Heart left ventricle (tissue), 16 donors: ENCODE measurements at regions not wholly inside any gene's neighbourhood (a gene's known extent, or its start where the extent isn't known, plus 50 kb on each side); places are given as distances from the start of the nearest gene placed in this dataset.
A peak's percentile ranks its signal among the peaks of the same experiment; 100 is the strongest.

Experiments used
- ATAC-seq, 4 donors: fragments of 200-7000 bp; cut with Tn5 transposase; one replicate each; pipeline ENCODE4 v1.9.1; 2020 to 2022; ENCODE audit warnings: moderate library complexity in 4 of 4, mild to moderate bottlenecking in 3 of 4, moderate number of reproducible peaks in 1 of 4
- DNase-seq, 5 donors: peaks; one replicate each; pipeline ENCODE4 v3.0.0-alpha.2; 2020
- H3K27ac ChIP-seq, 12 donors: fragments of 200-600 bp; sonication (generic) in 4 of 12; one replicate each; pipeline versions ENCODE4 v1.5.0 to v1.8.0; 2016 to 2022; ENCODE audit warnings: mild to moderate bottlenecking in 2 of 12
- H3K27me3 ChIP-seq, 9 donors: fragments of 200-600 bp; sonication (generic) in 2 of 9; one replicate each; pipeline versions ENCODE4 v1.5.1 to v1.8.0; 2016 to 2022; ENCODE audit warnings: mild to moderate bottlenecking in 3 of 9
- H3K36me3 ChIP-seq, 9 donors: fragments of 200-600 bp; sonication (generic) in 2 of 9; one replicate each; pipeline versions ENCODE4 v1.5.0 to v1.8.0; 2018 to 2022; ENCODE audit warnings: mild to moderate bottlenecking in 2 of 9
- H3K4me1 ChIP-seq, 12 donors: fragments of 200-600 bp; sonication (generic) in 4 of 12; one replicate each; pipeline versions ENCODE4 v1.5.0 to v1.8.0; 2016 to 2022; ENCODE audit warnings: mild to moderate bottlenecking in 3 of 12
- H3K4me3 ChIP-seq, 12 donors: fragments of 200-600 bp; sonication (generic) in 4 of 12; one replicate each; pipeline versions ENCODE4 v1.5.0 to v1.8.0; 2017 to 2022; ENCODE audit warnings: mild to moderate bottlenecking in 9 of 12, moderate library complexity in 4 of 12
- H3K9me3 ChIP-seq, 12 donors: fragments of 200-600 bp; sonication (generic) in 4 of 12; one replicate each; pipeline versions ENCODE4 v1.5.0 to v1.8.0; 2016 to 2022; ENCODE audit warnings: mild to moderate bottlenecking in 1 of 12
- POLR2A ChIP-seq, 2 donors: fragments of 450-650 bp; IDR thresholded peaks; one replicate each; pipeline ENCODE4 v1.6.1; 2017; ENCODE audit warnings: antibody characterized with exemption in 2 of 2, mild to moderate bottlenecking in 2 of 2, moderate library complexity in 2 of 2
- WGBS, 4 donors: extraction: QIAGEN DNeasy Blood & Tissue Kit in 2 of 4; methylation state at CpG; one replicate each; pipeline versions ENCODE4 v1.1.5 to v1.1.7; 2013 to 2018; 5-methylcytosine and 5-hydroxymethylcytosine counted together
- intact Hi-C, 10 donors: fragments of 100-400 bp; cut with DNase I; formaldehyde crosslinking; loops; one replicate each; pipeline versions ENCODE4 v1.11.1 to v1.14.2; 2022
- TF ChIP-seq, protein P1 (sequence below), 12 donors: fragments of 200-600 bp; sonication (generic) in 4 of 12; IDR thresholded peaks; one replicate each; pipeline versions ENCODE4 v1.5.0 to v1.8.0; 2018 to 2022; ENCODE audit warnings: antibody characterized with exemption in 12 of 12, mild to moderate bottlenecking in 5 of 12
- donor health status: ischemic (EF 13 %, LVEDD 7.1; RV severe dilation, severe dysfunction).
- donor health status: healthy with polysubstance abuse.
- donor health status: DM: no; HTN: yes; CAD: no.
- donor health status: DM: no; HTN: no; CAD: no.
- donor health status: ischemic (EF 25% LVEDD 6.9; RV normal size, moderate dysfunction).
- donor health status: ischemic (EF 25% LVEDD 5.7; RV mildly dilated, moderate dysfunction).
- donor health status: healthy.
- donor health status: DM: yes; HTN: yes; CAD: no.
- donor health status: ischemic (EF 35%, LVEDD 5.7; RV mildly dilated, moderate dysfunction).
- donor health status: nonischemic (EF 11% LVEDD 7.7; RV severe dilation, severe dysfunction).
- donor health status: DM: yes; HTN: yes; CAD: no.
- donor health status: PGD.
- donor health status: ischemic (EF 29% LVEDD 5.4; RV normal size, mild dysfunction).
- donor health status: nonischemic (EF 23%, LVEDD 6.1; RV moderate dilation, normal function).

DNA sequence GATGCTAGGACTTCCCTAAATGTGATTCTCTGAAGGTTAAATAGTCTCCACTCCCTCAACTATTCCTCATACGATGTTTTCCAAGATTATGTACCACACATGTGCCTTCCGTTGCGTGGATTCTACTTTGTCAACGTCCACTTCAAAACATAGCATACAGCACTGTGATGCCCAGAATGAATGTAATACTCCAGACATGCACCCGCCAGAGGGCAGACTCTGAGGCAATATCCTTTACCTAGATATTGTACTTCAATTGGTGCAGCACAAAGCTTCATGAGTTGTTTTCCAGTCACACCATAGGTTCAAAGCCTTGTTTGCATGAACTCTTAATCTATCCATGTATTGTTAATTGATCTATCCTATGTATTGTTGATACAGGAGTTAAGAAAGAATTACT, 201.0 kb upstream of the NABP1 start:
- Histone ChIP-seq H3K27me3 (no peaks in the 10 kb centered on the region), H3K4me3 (no peak overlapping the region), H3K27ac (no peak overlapping the region), H3K36me3 (no peaks in the 10 kb centered on the region), H3K4me1 (peaks cover 3 to 27% (median 20%) of the 10 kb centered on the region in 12 donors), H3K9me3 (peaks cover 0 to 14% (median 5%) of the 10 kb centered on the region in 12 donors)
- DNase-seq = no peak
- 96 to 100% (median 98%) methylated on average over 5 of the region's 5 CpGs for WGBS, 4 donors
- intact Hi-C loops = no loop called here
- TF ChIP-seq, protein P1, sequence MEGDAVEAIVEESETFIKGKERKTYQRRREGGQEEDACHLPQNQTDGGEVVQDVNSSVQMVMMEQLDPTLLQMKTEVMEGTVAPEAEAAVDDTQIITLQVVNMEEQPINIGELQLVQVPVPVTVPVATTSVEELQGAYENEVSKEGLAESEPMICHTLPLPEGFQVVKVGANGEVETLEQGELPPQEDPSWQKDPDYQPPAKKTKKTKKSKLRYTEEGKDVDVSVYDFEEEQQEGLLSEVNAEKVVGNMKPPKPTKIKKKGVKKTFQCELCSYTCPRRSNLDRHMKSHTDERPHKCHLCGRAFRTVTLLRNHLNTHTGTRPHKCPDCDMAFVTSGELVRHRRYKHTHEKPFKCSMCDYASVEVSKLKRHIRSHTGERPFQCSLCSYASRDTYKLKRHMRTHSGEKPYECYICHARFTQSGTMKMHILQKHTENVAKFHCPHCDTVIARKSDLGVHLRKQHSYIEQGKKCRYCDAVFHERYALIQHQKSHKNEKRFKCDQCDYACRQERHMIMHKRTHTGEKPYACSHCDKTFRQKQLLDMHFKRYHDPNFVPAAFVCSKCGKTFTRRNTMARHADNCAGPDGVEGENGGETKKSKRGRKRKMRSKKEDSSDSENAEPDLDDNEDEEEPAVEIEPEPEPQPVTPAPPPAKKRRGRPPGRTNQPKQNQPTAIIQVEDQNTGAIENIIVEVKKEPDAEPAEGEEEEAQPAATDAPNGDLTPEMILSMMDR (IDR thresholded peaks at IDR 0.05) = no peak
- no peak for TF ChIP-seq POLR2A (IDR thresholded peaks at IDR 0.05)
- no peak for ATAC-seq

DNA sequence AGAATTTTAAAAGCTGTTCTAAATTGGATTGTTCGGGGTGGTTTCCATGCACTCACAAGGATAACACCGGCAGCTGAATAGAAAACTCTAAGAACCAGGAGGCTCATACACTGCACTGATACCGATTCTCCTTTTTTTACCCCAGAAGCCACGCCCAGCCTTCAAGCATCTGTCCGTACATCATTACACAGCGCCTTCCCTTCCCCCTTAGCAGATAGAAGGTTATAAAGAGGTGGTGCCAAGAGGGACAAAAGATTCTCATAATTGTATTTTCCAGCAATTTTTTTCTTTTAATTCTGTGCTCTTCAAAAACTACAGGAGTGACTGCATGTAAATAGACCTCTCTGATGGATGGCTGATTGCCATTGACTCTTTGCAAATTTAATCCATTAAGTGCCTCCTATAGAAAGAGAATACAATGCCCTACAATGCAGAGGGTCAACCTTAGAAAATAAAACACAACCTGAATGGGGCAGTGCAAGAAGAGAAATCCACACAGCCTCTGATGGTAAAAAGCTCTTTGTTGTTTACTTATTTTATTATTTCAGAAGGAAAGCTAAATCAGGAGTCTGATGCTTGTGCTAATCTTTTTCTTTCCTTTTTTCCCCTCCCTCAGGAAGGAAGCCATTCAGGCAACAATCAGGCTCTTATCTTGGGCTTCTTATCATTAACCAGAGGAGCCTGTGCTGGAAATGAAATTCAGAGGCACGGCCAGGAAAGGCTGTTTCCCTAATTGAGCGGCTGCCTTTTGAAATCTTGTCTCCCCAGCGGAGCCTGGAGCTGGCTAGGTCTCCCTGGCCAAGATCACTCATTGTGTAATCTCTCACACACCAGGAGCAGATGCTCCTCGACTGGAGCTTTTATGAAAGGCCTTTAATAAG, 198.9 kb upstream of the NABP1 start:
- no peaks in the 10 kb centered on the region for H3K27me3 ChIP-seq
- no peaks in the 10 kb centered on the region for H3K36me3 ChIP-seq
- DNase-seq = peak in 4 of 5 donors; percentile 51 to 72 (median 60)
- WGBS, 4 donors = 22 to 28% (median 25%) methylated on average over 10 of the region's 10 CpGs
- TF ChIP-seq POLR2A (IDR thresholded peaks at IDR 0.05) = no peak
- TF ChIP-seq, protein P1 (IDR thresholded peaks at IDR 0.05) = peak in 1 of 12 donors; percentile 3
- H3K9me3 ChIP-seq = peaks cover 0 to 34% (median 17%) of the 10 kb centered on the region in 12 donors
- H3K4me1 ChIP-seq = peaks cover 3 to 27% (median 20%) of the 10 kb centered on the region in 12 donors
- H3K27ac ChIP-seq = peak overlapping the region in 9 of 12 donors; percentile 17 to 52 (median 25)
- no peak overlapping the region for H3K4me3 ChIP-seq
- intact Hi-C loops = no loop called here
- ATAC-seq = peak; percentile 78 to 96 (median 94)

DNA sequence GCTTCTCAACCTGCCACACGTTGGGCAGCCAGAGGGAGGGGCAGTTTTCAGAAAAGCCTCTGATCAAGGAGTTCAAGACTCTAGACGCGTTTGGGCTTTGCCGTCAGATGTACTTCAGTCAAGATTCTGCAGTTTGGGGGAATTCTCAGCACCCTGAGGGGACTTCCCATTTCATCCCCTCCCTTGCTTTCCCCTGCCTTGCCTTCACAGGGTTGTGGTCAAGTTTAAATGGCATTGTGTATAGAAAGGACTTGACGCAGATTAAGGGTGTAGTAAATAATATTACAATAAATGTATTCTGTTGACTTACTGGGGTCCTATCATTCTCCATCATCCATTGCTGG, 198.3 kb upstream of the NABP1 start:
- H3K27ac ChIP-seq = peak overlapping the region in 8 of 12 donors; percentile 17 to 52 (median 24)

More for the DNA sequence above, 198.3 kb upstream of the NABP1 start:
- Histone ChIP-seq H3K9me3 (peaks cover 0 to 38% (median 17%) of the 10 kb centered on the region in 12 donors), H3K36me3 (no peaks in the 10 kb centered on the region), H3K27me3 (no peaks in the 10 kb centered on the region), H3K4me1 (peaks cover 3 to 21% (median 17%) of the 10 kb centered on the region in 12 donors), H3K4me3 (no peak overlapping the region)
- TF ChIP-seq, protein P1 (IDR thresholded peaks at IDR 0.05) = no peak
- no peak for TF ChIP-seq POLR2A (IDR thresholded peaks at IDR 0.05)
- 19 to 43% (median 30%) methylated on average over 5 of the region's 5 CpGs for WGBS, 4 donors
- no peak for DNase-seq
- no peak for ATAC-seq
- intact Hi-C loops = no loop called here
